Neuronal stem cell (in vitro differentiated cells): ENCODE measurements at regions not wholly inside any gene's neighbourhood (a gene's known extent, or its start where the extent isn't known, plus 50 kb on each side); places are given as distances from the start of the nearest gene placed in this dataset.

Experiments
- DNase-seq: peaks from one replicate; pipeline ENCODE4 v3.0.0-alpha.2; 2013; ENCODE audit warnings: low spot score
- H2AFZ ChIP-seq: one replicate; pipeline ENCODE4 v1.6.1; 2013; ENCODE audit warnings: mild to moderate bottlenecking, low read length, inconsistent platforms
- H2AK5ac ChIP-seq: 2 replicates; pipeline ENCODE4 v1.6.1; 2013; ENCODE audit warnings: low read depth, mild to moderate bottlenecking, inconsistent platforms, low read length, moderate library complexity, mixed read lengths
- H2BK120ac ChIP-seq: 2 replicates; pipeline ENCODE4 v1.6.1; 2013; ENCODE audit warnings: low read depth, mild to moderate bottlenecking, inconsistent platforms, low read length, moderate library complexity, mixed read lengths
- H2BK12ac ChIP-seq: one replicate; pipeline ENCODE4 v1.6.1; 2013; ENCODE audit warnings: low read length, inconsistent platforms
- H2BK15ac ChIP-seq: 2 replicates; pipeline ENCODE4 v1.6.1; 2013; ENCODE audit warnings: mild to moderate bottlenecking, low read length, inconsistent platforms, mixed read lengths
- H2BK5ac ChIP-seq: one replicate; pipeline ENCODE4 v1.6.1; 2013; ENCODE audit warnings: inconsistent platforms, mild to moderate bottlenecking, low read length, moderate library complexity
- H3K14ac ChIP-seq: one replicate; pipeline ENCODE4 v1.6.1; 2013; ENCODE audit warnings: low read length, inconsistent platforms
- H3K18ac ChIP-seq: 2 replicates; pipeline ENCODE4 v1.6.1; 2013; ENCODE audit warnings: low read length, inconsistent platforms
- H3K23ac ChIP-seq: 2 replicates; pipeline ENCODE4 v1.6.1; 2013; ENCODE audit warnings: low read depth, mild to moderate bottlenecking, mixed read lengths, low read length, inconsistent platforms; ENCODE audit not compliant: poor library complexity
- H3K27ac ChIP-seq: replicated peaks from 3 replicates; pipeline ENCODE4 v1.5.1; 2013; ENCODE audit warnings: low read length, inconsistent platforms
- H3K27me3 ChIP-seq, 3 experiments: 2 replicates each; pipeline ENCODE4 v1.6.1; 2013; ENCODE audit warnings: low read length in 3 of 3, mild to moderate bottlenecking in 2 of 3, inconsistent platforms in 1 of 3, low read depth in 1 of 3, mixed read lengths in 1 of 3, moderate library complexity in 1 of 3; ENCODE audit not compliant: control insufficient read depth in 3 of 3, insufficient read depth in 3 of 3
- H3K36me3 ChIP-seq, 2 donors: replicated peaks in 1 of 2; 2 replicates each; pipeline ENCODE4 v1.6.1; 2013; ENCODE audit warnings: low read length in 2 of 2; ENCODE audit not compliant: control insufficient read depth in 2 of 2, insufficient read depth in 2 of 2
- H3K4ac ChIP-seq: 2 replicates; pipeline ENCODE4 v1.6.1; 2013; ENCODE audit warnings: inconsistent platforms, mild to moderate bottlenecking, low read length, moderate library complexity
- H3K4me1 ChIP-seq, 2 donors: 1 replicate in 1 of 2; 2 replicates in 1 of 2; pipeline ENCODE4 v1.6.1; 2013; ENCODE audit warnings: low read length in 2 of 2, low read depth in 1 of 2; ENCODE audit not compliant: control insufficient read depth in 2 of 2, insufficient read depth in 1 of 2
- H3K4me2 ChIP-seq: one replicate; pipeline ENCODE4 v1.6.1; 2013; ENCODE audit warnings: mild to moderate bottlenecking, low read length, inconsistent platforms; ENCODE audit not compliant: insufficient read depth, poor library complexity, severe bottlenecking
- H3K4me3 ChIP-seq, 2 donors: 2 replicates each; pipeline ENCODE4 v1.5.1; 2013; ENCODE audit warnings: low read length in 2 of 2, mild to moderate bottlenecking in 2 of 2, inconsistent platforms in 1 of 2, moderate library complexity in 1 of 2
- H3K79me1 ChIP-seq: one replicate; pipeline ENCODE4 v1.6.1; 2013; ENCODE audit warnings: low read depth, mild to moderate bottlenecking, inconsistent platforms, low read length, moderate library complexity
- H3K9ac ChIP-seq: one replicate; pipeline ENCODE4 v1.6.1; 2013; ENCODE audit warnings: mild to moderate bottlenecking, low read depth, low read length, inconsistent platforms; ENCODE audit not compliant: poor library complexity
- H3K9me3 ChIP-seq, 2 donors: replicated peaks in 1 of 2; 2 replicates each; pipeline versions ENCODE3 to v1.6.1; 2013; ENCODE audit warnings: low read length in 2 of 2, mild to moderate bottlenecking in 2 of 2, inconsistent platforms in 1 of 2, low read depth in 1 of 2, mixed read lengths in 1 of 2, moderate library complexity in 1 of 2; ENCODE audit not compliant: control insufficient read depth in 2 of 2, insufficient read depth in 1 of 2
- H4K8ac ChIP-seq: one replicate; pipeline ENCODE4 v1.6.1; 2013; ENCODE audit warnings: low read depth, mild to moderate bottlenecking, inconsistent platforms, low read length, moderate library complexity
- H4K91ac ChIP-seq: one replicate; pipeline ENCODE4 v1.6.1; 2013; ENCODE audit warnings: low read length, low read depth, mild to moderate bottlenecking, inconsistent platforms; ENCODE audit not compliant: poor library complexity
- WGBS, 2 donors: extraction: QIAGEN DNeasy Blood & Tissue Kit; methylation state at CpG; one replicate each; pipeline ENCODE4 v1.1.7; 2013; ENCODE audit warnings: missing lambda C conversion rate in 2 of 2, mixed read lengths in 1 of 2; ENCODE audit not compliant: insufficient read length in 2 of 2, insufficient replicate concordance in 1 of 2; ENCODE audit errors: extremely low coverage in 2 of 2; 5-methylcytosine and 5-hydroxymethylcytosine counted together

DNA sequence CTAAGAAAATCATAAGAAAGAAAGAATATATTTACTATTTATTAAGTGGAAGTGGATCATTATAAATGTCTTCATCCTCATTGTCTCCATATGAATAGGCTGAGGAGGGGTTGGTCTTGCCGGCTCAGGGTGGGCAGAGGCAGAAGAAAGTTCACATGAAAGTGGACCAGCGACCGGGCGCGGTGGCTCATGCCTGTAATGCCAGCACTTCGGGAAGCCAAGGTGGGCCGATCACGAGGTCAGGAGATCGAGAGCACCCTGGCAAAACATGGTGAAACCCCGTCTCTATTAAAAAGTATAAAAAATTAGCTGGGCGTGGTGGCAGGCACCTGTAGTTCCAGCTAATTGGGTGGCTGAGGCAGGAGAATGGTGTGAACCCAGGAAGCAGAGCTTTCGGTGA is 1145.4 kb downstream of the STIM2 start:
- Histone ChIP-seq H2AK5ac (no peak overlapping the region), H4K91ac (no peak overlapping the region), H3K18ac (no peak overlapping the region), H3K4me3 (no peak overlapping the region), H3K9ac (no peak overlapping the region), H3K23ac (no peak overlapping the region), H2BK15ac (no peak overlapping the region), H2BK120ac (no peak overlapping the region), H3K79me1 (no peaks in the 10 kb centered on the region), H3K27me3 (no peaks in the 10 kb centered on the region), H3K9me3 (peaks cover 0 to 4% of the 10 kb centered on the region in 2 donors), H3K4ac (no peak overlapping the region), H3K4me2 (no peak overlapping the region), H2BK12ac (no peak overlapping the region), H3K4me1 (no peaks in the 10 kb centered on the region), H2BK5ac (no peak overlapping the region), H2AFZ (no peak overlapping the region), H3K14ac (no peak overlapping the region), H4K8ac (no peak overlapping the region), H3K36me3 (no peaks in the 10 kb centered on the region), H3K27ac (no peak overlapping the region)
- no peak for DNase-seq
- no CpG with 5 or more reads among the region's 12 CpGs for WGBS, 2 donors

DNA sequence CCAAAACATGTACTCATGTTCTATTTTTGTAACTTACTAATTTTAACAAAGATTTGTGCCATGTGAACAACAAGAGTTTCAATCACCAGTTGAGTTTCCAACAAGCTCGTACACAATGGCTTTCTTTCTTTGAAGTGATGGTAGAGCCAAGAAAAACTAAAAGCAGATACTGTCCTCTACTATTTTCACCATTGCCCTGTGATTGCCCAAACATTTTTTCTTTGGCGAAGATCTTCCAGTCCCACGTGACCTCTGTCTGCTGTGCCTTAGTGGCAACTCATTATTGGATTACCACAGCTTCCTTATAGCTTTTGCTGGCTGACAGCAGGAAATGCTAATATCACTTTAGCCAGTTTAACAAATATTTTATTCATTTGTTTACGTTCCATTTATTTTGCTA is 1147.1 kb downstream of the STIM2 start:
- no peak overlapping the region for H3K23ac ChIP-seq
- H3K27ac ChIP-seq: no peak overlapping the region
- H3K4ac ChIP-seq: no peak overlapping the region
- no peak overlapping the region for H2BK5ac ChIP-seq
- no peak overlapping the region for H4K91ac ChIP-seq
- H3K4me1 ChIP-seq: no peaks in the 10 kb centered on the region
- no peak overlapping the region for H3K14ac ChIP-seq
- H3K4me3 ChIP-seq: no peak overlapping the region
- H3K79me1 ChIP-seq: no peaks in the 10 kb centered on the region
- H4K8ac ChIP-seq: no peak overlapping the region
- H3K9ac ChIP-seq: no peak overlapping the region
- WGBS, 2 donors: no CpG with 5 or more reads among the region's 4 CpGs
- no peaks in the 10 kb centered on the region for H3K9me3 ChIP-seq
- H3K27me3 ChIP-seq: no peaks in the 10 kb centered on the region
- no peak overlapping the region for H2AFZ ChIP-seq
- H2BK120ac ChIP-seq: no peak overlapping the region
- DNase-seq: no peak
- H2AK5ac ChIP-seq: no peak overlapping the region
- H3K4me2 ChIP-seq: no peak overlapping the region
- H3K36me3 ChIP-seq: no peaks in the 10 kb centered on the region
- no peak overlapping the region for H3K18ac ChIP-seq
- no peak overlapping the region for H2BK15ac ChIP-seq
- H2BK12ac ChIP-seq: no peak overlapping the region

DNA sequence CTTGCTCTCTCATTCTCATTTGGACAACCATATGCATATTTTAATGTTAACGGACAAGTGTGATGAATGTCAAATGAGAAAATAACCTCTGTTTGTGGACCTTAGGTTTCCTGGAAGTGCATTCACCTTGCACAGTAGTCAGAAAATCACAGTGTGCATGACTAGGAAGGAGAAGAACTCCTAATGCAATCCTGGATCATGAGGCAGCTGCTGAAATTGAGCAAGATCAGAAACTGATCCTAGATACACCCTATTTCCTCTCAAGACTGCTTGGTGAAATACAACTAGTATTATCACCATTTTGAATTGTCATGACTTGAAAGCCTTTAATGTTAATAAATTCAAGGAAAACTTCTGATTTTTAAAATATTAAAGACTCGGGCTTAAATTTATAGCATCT is 1148.9 kb downstream of the STIM2 start:
- Histone ChIP-seq H3K9ac (no peak overlapping the region), H2BK120ac (no peak overlapping the region), H3K27me3 (no peaks in the 10 kb centered on the region), H4K91ac (no peak overlapping the region), H2BK15ac (no peak overlapping the region), H2AK5ac (no peak overlapping the region), H3K36me3 (no peaks in the 10 kb centered on the region), H4K8ac (no peak overlapping the region), H3K18ac (no peak overlapping the region), H2BK12ac (no peak overlapping the region), H3K79me1 (no peaks in the 10 kb centered on the region), H3K9me3 (peaks cover 2 to 7% of the 10 kb centered on the region in 2 donors), H2AFZ (no peak overlapping the region), H3K4me3 (no peak overlapping the region), H3K4ac (no peak overlapping the region), H2BK5ac (no peak overlapping the region), H3K4me1 (no peaks in the 10 kb centered on the region), H3K23ac (no peak overlapping the region), H3K14ac (no peak overlapping the region), H3K4me2 (no peak overlapping the region), H3K27ac (no peak overlapping the region)
- no CpG with 5 or more reads among the region's 2 CpGs for WGBS, 2 donors
- DNase-seq: no peak

DNA sequence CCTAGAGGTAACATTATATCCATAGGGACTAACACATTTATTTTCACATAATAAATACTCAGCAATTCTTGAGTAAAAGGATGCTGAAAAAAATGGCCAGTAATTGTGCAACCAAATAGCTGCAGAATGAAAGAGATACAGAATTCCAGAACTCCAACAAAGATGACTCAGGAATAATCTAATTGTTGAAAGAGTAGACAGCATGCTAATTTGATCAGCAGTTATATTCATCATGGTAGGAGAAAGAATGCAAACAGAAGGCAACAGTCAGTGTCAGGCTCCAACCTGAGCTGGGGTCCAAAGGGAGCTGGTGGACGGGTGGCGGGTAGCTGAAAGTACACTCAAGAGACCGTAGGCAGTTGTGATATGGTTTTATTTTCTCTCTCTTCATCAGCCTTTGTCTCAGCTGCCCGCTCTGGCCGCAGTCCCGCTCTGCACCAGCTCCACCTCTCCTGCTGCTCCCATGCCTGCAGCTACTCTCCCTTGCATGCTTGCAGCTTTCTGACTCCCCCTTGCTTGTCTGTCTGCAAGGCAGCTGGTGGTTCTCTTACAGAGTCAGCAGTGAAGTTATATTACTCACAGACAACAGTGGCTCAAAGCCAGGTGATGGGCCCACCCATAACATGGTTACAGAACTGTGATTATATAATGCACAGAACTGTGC is 1150.1 kb downstream of the STIM2 start:
- WGBS, 2 donors: no CpG with 5 or more reads among the region's 6 CpGs
- H3K36me3 ChIP-seq: no peaks in the 10 kb centered on the region

More for the DNA sequence above, 1150.1 kb downstream of the STIM2 start:
- Histone ChIP-seq H3K14ac (peak overlapping the region; percentile 63), H3K18ac (no peak overlapping the region), H3K27me3 (no peaks in the 10 kb centered on the region), H2BK15ac (no peak overlapping the region), H3K4me3 (no peak overlapping the region), H3K9me3 (peaks cover 4 to 11% of the 10 kb centered on the region in 2 donors), H3K4me2 (no peak overlapping the region), H3K23ac (no peak overlapping the region), H4K8ac (no peak overlapping the region), H2BK120ac (no peak overlapping the region), H3K4ac (no peak overlapping the region), H3K4me1 (no peaks in the 10 kb centered on the region), H2AFZ (peak overlapping the region; percentile 59), H3K9ac (no peak overlapping the region), H3K27ac (no peak overlapping the region), H2BK12ac (peak overlapping the region; percentile 70), H3K79me1 (no peaks in the 10 kb centered on the region), H2AK5ac (no peak overlapping the region), H4K91ac (no peak overlapping the region), H2BK5ac (no peak overlapping the region)
- DNase-seq: no peak
